OCI-LY3 (cell line): ENCODE measurements at regions not wholly inside any gene's neighbourhood (a gene's known extent, or its start where the extent isn't known, plus 50 kb on each side); places are given as distances from the start of the nearest gene placed in this dataset.

Experiments used
- EZH2phosphoT487 ChIP-seq: fragments of 200-600 bp; shearing (Covaris generic); IDR thresholded peaks from 2 replicates; pipeline ENCODE4 v1.6.1; 2018; ENCODE audit warnings: antibody characterized with exemption, mixed run types, low read depth
- TF ChIP-seq, protein P1 (sequence below): fragments of 200-600, 300-600 bp; sonication (generic); IDR thresholded peaks from 2 replicates; pipeline ENCODE4 v1.5.1; 2014; ENCODE audit warnings: antibody characterized with exemption, low read length, low read depth

DNA sequence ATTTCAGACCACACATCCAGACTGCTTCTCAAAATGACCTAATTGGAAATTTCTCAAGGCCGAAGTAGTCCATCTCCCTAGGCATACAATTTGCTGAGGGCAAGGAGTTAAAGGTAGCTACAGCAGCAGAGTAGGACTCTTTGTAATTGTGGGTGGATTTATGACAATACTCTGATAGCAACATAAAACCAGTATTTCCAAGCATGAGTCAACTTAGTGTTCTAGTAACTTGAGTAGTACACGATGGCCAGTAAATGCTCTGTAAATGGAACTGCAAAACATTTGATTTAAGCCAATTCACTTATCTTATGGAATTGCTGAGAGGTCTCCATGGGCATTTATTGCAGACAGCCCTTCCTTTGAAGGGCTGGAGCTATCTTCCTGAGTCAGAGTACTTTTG, 352.2 kb downstream of the PLK2 start:
- TF ChIP-seq, protein P1, sequence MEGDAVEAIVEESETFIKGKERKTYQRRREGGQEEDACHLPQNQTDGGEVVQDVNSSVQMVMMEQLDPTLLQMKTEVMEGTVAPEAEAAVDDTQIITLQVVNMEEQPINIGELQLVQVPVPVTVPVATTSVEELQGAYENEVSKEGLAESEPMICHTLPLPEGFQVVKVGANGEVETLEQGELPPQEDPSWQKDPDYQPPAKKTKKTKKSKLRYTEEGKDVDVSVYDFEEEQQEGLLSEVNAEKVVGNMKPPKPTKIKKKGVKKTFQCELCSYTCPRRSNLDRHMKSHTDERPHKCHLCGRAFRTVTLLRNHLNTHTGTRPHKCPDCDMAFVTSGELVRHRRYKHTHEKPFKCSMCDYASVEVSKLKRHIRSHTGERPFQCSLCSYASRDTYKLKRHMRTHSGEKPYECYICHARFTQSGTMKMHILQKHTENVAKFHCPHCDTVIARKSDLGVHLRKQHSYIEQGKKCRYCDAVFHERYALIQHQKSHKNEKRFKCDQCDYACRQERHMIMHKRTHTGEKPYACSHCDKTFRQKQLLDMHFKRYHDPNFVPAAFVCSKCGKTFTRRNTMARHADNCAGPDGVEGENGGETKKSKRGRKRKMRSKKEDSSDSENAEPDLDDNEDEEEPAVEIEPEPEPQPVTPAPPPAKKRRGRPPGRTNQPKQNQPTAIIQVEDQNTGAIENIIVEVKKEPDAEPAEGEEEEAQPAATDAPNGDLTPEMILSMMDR, result no peak
- no peak for TF ChIP-seq EZH2phosphoT487
